NOMO-1 treated with dmso at 0.1 percent for 144 hours (cell line): ENCODE measurements at regions not wholly inside any gene's neighbourhood (a gene's known extent, or its start where the extent isn't known, plus 50 kb on each side); places are given as distances from the start of the nearest gene placed in this dataset.

Source experiments
- DNase-seq: peaks from one replicate; lab custom pipeline; 2025; ENCODE audit not compliant: unreplicated experiment; lab: John Stamatoyannopoulos, UW

- no peak for DNase-seq
These were observed 493.8 kb downstream of the VRK1 start for GRCh38 chr14:97290977-97291376.

GRCh38 chr14:97293659-97294058, 496.5 kb downstream of the VRK1 start:
- DNase-seq: no peak

DNA sequence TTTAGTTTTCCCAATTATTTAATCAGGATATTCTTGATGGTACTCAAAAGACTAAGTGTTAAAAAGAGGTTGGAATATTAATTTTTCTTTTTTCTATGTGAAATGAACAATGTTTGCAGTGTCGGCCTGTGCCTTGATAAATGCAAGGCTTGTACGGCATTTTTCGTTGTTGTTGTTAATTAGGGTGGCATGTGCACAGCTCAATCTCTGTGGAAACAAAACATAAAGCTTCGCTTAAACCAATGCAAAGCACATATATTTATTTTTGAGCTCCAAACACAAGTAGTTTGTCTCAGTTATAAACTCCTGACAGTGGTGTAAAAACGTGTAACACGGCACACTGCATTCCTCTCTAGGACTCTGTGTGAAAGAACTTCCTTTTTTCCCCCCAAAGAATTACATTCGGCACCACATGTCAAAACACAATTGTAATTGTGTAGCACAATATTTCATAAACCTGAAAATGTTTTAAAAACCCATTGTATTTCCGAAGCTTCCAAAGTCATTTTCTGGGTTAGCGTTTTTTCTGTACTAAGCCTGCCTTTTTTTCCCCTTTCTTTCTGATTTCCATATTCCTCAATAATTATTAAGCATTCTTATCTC, 498.0 kb downstream of the VRK1 start:
- DNase-seq: no peak

DNA sequence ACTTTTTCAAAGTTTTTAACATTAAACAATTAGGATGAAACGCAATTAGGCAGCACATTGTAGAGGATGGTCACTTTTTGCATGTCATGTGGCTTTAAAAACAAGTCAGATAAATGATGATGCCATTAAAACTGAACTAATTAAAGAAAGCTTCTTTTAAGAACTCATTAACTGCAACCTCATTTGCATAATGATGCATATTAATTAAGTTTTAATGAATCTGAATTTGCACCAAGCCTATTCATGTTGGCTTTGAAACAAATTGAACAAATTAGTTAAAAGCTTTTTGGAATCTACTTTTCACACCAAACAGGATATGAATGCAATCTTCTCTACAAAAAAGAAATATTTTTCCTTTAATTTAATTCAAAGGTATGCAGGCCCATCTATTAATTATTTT, 499.0 kb downstream of the VRK1 start:
- DNase-seq: no peak

DNA sequence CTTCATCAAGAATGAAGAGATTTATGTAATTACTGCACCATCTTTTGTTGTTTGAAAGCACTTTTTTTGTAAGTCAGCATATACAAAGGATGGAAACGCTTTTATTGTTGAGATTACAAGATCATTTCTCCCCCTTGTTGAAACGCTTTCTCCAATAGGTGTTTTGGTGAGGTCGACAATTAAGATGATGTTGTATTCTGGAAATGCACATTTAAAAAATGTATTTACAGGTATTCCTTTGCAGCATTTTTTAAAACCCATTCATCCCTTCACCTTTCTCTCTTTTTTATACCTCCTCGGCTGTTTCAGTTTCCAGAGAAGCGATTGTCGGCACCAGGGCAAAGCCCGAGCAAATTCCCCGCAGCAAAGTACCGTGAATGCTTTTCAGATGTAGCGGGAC, 499.9 kb downstream of the VRK1 start:
- DNase-seq: no peak

GRCh38 chr14:97298331-97298730, 501.1 kb downstream of the VRK1 start:
- no peak for DNase-seq

DNA sequence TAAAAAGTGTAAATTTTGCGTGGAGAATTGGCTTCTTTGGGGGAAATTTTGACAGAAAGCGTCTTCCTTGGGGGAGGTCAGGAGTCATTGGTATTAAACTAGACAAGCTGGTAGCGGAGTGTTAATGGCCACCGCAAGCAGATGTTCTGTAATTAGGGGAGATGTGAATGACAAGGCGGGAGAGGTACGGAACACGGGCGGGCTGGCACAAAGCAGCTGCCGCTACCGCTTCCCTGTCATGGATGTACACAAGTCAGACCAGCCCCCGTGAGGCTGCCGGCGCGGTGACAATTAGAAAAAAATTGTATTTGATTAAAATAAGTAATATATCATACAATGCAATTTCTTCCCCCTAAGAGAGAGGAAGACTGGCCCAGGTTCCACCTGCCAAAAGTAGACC, 501.6 kb downstream of the VRK1 start:
- no peak for DNase-seq

DNA sequence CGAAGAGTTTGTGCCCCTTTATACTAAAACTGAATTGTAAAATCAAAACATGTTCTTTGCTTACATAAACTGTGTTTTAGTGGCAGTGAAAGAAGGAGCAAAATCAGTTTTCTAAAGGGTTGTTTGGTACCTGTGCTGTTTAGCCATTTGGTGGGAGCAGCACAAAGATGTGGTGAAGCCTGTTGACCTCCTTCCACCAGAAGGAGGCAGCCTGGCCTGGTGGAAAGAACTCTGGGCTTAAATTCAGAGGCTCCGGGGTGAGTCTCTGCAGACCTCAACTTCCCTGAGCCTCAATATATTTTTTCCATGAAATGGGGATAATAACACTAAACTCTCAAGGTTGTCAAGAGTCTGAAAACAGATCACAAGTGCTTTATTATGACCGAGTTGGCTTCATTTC, 502.5 kb downstream of the VRK1 start:
- no peak for DNase-seq

DNA sequence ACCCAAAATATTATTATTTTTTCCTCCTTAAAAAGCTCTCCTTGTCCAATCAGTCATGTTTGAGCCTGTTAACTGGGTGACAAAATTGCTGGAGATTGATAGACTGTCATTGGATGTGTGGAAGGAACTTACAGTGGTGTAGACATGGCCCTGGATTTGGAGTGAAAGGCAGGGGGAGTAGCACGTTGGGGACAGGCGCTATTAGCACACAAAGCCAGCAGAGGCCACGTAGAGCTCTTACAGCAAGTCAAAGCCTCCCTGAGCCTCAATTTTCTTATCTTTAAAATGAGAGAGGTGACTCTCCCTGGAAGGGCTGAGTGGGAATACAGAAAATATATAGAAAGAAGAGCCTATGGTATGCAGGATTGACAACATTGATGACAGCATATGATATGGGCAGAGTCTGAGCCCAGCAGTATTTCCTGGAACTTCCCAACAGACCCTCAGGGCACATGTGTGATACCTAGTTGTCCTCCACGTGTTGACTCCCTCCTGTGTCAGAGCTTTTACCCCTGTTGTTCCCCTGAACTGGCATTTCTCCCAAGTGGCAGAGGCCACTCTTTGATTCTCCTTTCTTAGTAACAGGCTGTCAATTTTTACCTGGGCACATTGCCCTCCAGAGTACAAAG, 504.9 kb downstream of the VRK1 start:
- no peak for DNase-seq

DNA sequence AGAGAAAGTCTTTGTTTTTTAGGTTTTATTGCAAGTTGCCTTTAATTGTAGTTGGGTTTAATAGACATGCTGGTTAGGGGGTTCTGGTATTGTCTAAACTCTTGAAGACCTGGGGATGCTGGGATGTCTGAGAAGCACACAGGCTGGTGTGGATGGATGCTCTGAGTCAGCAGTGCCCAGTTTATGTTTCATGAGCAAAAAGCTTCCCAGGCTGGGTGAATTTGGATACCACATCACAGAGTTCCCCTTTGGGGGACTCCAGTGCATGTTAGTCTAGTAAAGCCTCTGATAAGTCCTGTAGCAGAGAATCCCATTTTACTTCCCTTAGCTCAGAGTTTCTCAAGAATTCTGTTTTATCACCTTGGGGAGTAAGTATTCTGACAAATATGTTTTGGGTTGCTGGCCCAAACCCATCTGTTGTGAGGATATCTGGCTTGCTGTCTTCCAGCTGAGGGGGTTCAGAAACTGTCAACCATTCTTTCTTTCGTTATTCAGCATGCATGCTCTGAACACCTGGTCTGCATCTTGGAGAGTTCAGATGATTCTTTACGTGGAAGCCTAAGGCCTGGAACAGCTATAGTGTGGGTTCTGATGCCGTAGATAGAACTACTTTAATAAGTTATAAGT, 509.1 kb downstream of the VRK1 start:
- DNase-seq: no peak

- no peak for DNase-seq
These were observed 509.6 kb downstream of the VRK1 start for GRCh38 chr14:97306760-97307246.

GRCh38 chr14:97311411-97311810, 514.2 kb downstream of the VRK1 start:
- no peak for DNase-seq

GRCh38 chr14:97312910-97313309, 515.7 kb downstream of the VRK1 start:
- DNase-seq: no peak

GRCh38 chr14:97315790-97316189, 518.6 kb downstream of the VRK1 start:
- no peak for DNase-seq

- no peak for DNase-seq
These were observed 521.2 kb downstream of the VRK1 start for GRCh38 chr14:97318380-97318779.

DNA sequence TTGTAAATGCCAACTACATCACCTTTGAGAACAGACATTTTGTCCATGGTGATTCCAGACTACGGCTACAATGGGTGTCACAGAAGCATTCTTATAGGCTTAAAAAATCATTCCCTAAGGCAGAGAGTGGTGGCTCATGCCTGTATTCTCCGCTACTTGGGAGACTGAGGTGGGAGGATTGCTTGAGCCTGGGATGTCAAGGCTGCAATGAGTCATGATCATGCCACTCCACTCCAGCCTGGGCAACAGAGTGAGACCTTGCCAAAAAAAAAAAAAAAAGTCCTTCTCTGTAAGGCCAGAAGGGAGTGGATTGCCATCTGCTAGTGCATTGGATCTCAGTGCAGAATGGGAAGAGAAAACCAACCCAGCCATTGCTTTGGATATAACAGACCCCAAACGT, 522.5 kb downstream of the VRK1 start:
- no peak for DNase-seq

GRCh38 chr14:97328743-97329142, 531.6 kb downstream of the VRK1 start:
- DNase-seq: no peak

- DNase-seq: no peak
These were observed 532.5 kb downstream of the VRK1 start for GRCh38 chr14:97329701-97330100.

- no peak for DNase-seq
These were observed 533.9 kb downstream of the VRK1 start for GRCh38 chr14:97331058-97331457.

DNA sequence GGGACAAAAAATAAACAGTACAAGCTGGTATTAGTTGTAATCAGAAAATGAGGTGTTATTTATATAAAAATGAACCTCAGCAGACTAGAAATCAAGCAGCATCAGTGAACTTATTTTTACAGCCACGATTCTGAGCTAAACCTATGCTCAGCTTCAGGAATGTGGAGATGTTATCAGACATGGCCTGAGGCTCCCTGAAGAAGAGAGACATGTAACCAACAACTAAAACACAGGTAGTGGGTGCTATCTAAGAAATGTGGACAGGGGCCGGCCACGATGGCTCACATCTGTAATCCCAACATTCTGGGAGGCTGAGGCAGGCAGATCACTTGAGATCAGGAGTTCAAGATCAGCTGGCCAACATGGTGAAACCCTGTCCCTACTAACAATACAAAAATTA, 534.3 kb downstream of the VRK1 start:
- no peak for DNase-seq

DNA sequence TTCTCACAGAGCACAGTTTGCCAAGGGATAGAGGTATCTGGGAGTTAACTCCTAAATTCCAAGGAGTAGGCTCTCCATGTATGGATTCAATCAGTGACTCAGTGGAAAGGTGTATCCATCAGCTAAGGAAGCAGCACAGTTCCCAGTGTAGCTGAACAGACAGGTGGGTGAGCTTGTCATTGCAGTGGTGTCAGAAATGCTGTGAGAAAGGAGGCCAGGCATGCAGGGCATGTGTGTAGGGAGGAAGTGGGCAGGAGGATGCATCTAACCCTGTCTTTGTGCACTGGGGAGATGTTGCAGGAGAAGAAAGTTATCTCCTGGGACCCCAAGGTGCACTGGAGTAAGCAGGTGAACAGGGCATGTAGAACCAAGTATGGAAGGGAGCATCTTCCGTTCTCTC, 539.0 kb downstream of the VRK1 start:
- DNase-seq: no peak

- DNase-seq: no peak
These were observed 539.6 kb downstream of the VRK1 start for GRCh38 chr14:97336816-97337215.

GRCh38 chr14:97337267-97337666, 540.1 kb downstream of the VRK1 start:
- no peak for DNase-seq
